Endothelial cell (in vitro differentiated cells): ENCODE measurements at regions not wholly inside any gene's neighbourhood (a gene's known extent, or its start where the extent isn't known, plus 50 kb on each side); places are given as distances from the start of the nearest gene placed in this dataset.

Experiments used
- DNase-seq: peaks from one replicate; pipeline ENCODE4 v3.0.0; 2021; ENCODE audit warnings: low spot score
- H3K27ac Mint-ChIP-seq: one replicate; pipeline ENCODE4 v1.8.0; 2021; ENCODE audit warnings: mixed read lengths, inconsistent platforms; ENCODE audit not compliant: unreplicated experiment
- H3K27me3 Mint-ChIP-seq: one replicate; pipeline ENCODE4 v1.8.0; 2021; ENCODE audit warnings: mild to moderate bottlenecking, moderate library complexity, mixed read lengths, inconsistent platforms; ENCODE audit not compliant: unreplicated experiment
- H3K36me3 Mint-ChIP-seq: one replicate; pipeline ENCODE4 v1.8.0; 2021; ENCODE audit warnings: mild to moderate bottlenecking, low read depth, mixed read lengths, inconsistent platforms; ENCODE audit not compliant: unreplicated experiment
- H3K4me1 Mint-ChIP-seq: one replicate; pipeline ENCODE4 v1.8.0; 2021; ENCODE audit warnings: mild to moderate bottlenecking, mixed read lengths, inconsistent platforms; ENCODE audit not compliant: unreplicated experiment
- H3K4me3 Mint-ChIP-seq: one replicate; pipeline ENCODE4 v1.8.0; 2021; ENCODE audit warnings: mild to moderate bottlenecking, mixed read lengths, inconsistent platforms; ENCODE audit not compliant: unreplicated experiment
- H3K9me3 Mint-ChIP-seq: one replicate; pipeline ENCODE4 v1.8.0; 2021; ENCODE audit warnings: mixed read lengths, inconsistent platforms; ENCODE audit not compliant: unreplicated experiment
- CTCF ChIP-seq: fragments of 200-600 bp; sonication (generic); IDR thresholded peaks from one replicate; pipeline ENCODE4 v1.5.0; 2021; ENCODE audit warnings: antibody characterized with exemption; ENCODE audit not compliant: unreplicated experiment

- peaks cover 11% of the 10 kb centered on the region for H3K4me1 Mint-ChIP-seq
- no peak overlapping the region for H3K27ac Mint-ChIP-seq
- H3K4me3 Mint-ChIP-seq = no peak overlapping the region
- no peak for DNase-seq
- TF ChIP-seq CTCF = no peak
- no peaks in the 10 kb centered on the region for H3K36me3 Mint-ChIP-seq
- peaks cover 12% of the 10 kb centered on the region for H3K27me3 Mint-ChIP-seq
- H3K9me3 Mint-ChIP-seq = no peaks in the 10 kb centered on the region
Measured at GRCh38 chr20:57810511-57811373, 100.9 kb upstream of the PMEPA1 start.

GRCh38 chr20:57809661-57810172 lies 99.9 kb upstream of the PMEPA1 start:
- no peak overlapping the region for H3K4me3 Mint-ChIP-seq
- no peaks in the 10 kb centered on the region for H3K36me3 Mint-ChIP-seq
- H3K9me3 Mint-ChIP-seq = no peaks in the 10 kb centered on the region
- no peak overlapping the region for H3K27ac Mint-ChIP-seq
- peaks cover 14% of the 10 kb centered on the region for H3K27me3 Mint-ChIP-seq
- no peak for DNase-seq
- peaks cover 11% of the 10 kb centered on the region for H3K4me1 Mint-ChIP-seq
- no peak for TF ChIP-seq CTCF

- no peaks in the 10 kb centered on the region for H3K9me3 Mint-ChIP-seq
- H3K27ac Mint-ChIP-seq = no peak overlapping the region
- no peaks in the 10 kb centered on the region for H3K36me3 Mint-ChIP-seq
Measured at GRCh38 chr20:57809149-57809548, 99.3 kb upstream of the PMEPA1 start.

GRCh38 chr20:57808264-57809070 lies 98.7 kb upstream of the PMEPA1 start:
- peaks cover 13% of the 10 kb centered on the region for H3K27me3 Mint-ChIP-seq
- peaks cover 11% of the 10 kb centered on the region for H3K4me1 Mint-ChIP-seq
- no peak overlapping the region for H3K27ac Mint-ChIP-seq
- no peaks in the 10 kb centered on the region for H3K36me3 Mint-ChIP-seq
- no peak for TF ChIP-seq CTCF
- H3K4me3 Mint-ChIP-seq = no peak overlapping the region
- DNase-seq = no peak
- H3K9me3 Mint-ChIP-seq = no peaks in the 10 kb centered on the region

More at GRCh38 chr20:57809149-57809548, 99.3 kb upstream of the PMEPA1 start:
- no peak for DNase-seq
- TF ChIP-seq CTCF = no peak
- Mint-ChIP-seq H3K4me3 (no peak overlapping the region), H3K4me1 (peaks cover 11% of the 10 kb centered on the region), H3K27me3 (peaks cover 14% of the 10 kb centered on the region)
